HG03378 (cell line): ENCODE measurements at regions not wholly inside any gene's neighbourhood (a gene's known extent, or its start where the extent isn't known, plus 50 kb on each side); places are given as distances from the start of the nearest gene placed in this dataset.
"Not testable (repeated sequence)": the region's sequence is repeated elsewhere in the genome, so short reads cannot be mapped to it uniquely, and the experiment has no call there.

Source experiments
- ATAC-seq: cut with Tn5 transposase; IDR thresholded peaks from one replicate; pipeline ENCODE4 v1.9.1; 2021; ENCODE audit warnings: mild to moderate bottlenecking, moderate library complexity; ENCODE audit not compliant: unreplicated experiment

DNA sequence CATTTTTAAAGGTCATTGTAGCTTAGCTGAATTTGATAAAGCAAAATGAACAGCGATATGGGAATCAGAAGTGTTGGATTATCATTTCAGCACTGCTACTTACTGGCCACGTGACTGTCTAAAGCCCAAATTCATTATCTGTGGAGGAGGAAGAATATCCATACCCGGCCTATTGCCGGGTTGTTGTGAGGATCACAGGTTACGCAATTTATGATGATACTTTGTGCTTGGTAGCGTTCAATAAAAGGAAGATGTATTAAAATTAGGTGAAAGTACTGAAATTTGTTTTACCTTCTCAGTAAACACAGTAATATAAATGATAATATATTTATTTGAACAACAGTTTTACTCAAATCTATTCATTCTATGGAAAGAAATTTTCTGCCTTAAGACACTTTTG lies 1540.2 kb downstream of the ADGRL3 start:
- ATAC-seq = no peak

DNA sequence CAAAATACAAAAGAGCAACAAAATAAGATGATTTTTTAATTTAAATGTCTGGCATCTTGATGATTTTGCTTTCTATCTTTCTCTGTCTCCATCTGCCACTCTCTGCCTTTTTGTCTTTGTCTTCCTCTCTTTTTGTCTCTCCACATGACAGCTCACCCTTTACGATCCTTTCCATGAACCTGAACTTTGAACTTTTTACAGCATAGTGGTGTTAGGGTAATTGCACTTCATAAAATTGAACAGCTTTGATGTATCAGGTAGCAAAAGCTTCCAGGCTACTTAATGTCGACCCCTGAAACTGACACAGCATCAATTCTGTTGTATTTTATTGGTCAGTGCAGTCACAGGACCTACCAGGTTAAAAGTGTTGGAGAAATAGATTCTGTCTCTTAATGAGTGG lies 1517.0 kb downstream of the ADGRL3 start:
- ATAC-seq = no peak

DNA sequence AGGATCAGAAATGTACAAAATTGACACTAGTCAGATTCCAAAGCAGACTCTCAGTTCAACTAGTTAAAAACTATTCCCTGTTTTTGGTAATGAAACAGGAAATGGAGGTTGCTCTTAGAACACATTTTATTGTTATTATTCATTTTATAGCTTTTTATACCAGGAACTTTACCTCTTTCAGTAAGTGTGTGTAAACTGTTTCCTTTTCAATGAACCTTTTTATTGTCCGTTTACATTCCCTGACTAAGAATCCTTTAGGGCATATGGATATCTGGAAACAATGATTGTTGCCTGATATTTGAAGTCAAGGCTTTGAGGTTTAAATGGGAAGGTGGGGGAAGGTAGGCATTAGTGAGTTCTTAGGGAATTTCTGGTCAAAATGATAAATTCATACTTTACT lies 1511.4 kb downstream of the ADGRL3 start:
- no peak for ATAC-seq

DNA sequence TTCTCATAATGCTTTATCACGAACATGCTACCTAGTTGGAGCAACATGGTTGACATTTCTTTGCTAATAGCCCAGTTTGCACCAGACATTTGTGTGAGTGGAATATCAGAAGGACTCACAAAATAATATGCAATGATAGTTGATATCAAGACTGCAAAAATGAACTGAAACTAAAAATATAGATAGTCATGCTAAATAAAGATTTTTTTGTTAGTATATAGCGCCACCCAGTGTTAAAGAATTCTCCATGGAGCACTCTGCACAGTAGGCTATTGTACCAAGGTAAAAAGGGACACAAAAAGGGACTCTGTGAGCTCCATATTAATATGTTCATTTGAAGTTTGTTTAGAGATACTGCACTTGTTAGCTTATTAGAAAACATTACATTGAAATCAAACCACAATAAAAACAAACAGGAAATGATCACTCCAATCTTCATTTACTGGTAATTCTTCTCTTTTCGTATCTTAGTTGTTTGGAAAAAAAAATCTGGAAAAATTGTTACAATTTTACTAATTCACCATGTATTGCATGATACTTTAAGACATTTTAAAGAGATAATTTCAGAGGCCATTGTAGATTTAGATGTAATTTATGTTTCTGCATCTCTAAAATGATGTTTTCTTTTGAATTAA lies 1509.6 kb downstream of the ADGRL3 start:
- ATAC-seq = peak; percentile 64

DNA sequence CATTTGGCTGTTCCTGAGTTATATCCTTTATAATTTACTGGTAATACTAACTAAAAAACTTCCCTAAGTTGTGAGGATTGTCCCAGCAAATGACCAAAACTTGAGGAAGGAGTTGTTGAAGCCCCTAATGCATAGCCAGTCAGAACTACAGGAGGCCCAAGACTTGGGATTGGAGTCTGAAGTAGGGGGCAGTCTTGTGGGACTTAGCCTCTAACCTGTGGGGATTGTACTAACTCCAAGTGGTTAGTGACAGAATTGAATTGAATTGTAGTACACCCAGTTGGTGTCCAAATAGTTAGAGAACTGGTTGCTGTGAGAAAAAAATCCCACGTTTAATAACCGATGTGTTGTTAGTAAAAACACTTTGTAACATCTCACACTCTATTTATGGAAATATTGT lies 1506.3 kb downstream of the ADGRL3 start:
- no peak for ATAC-seq

DNA sequence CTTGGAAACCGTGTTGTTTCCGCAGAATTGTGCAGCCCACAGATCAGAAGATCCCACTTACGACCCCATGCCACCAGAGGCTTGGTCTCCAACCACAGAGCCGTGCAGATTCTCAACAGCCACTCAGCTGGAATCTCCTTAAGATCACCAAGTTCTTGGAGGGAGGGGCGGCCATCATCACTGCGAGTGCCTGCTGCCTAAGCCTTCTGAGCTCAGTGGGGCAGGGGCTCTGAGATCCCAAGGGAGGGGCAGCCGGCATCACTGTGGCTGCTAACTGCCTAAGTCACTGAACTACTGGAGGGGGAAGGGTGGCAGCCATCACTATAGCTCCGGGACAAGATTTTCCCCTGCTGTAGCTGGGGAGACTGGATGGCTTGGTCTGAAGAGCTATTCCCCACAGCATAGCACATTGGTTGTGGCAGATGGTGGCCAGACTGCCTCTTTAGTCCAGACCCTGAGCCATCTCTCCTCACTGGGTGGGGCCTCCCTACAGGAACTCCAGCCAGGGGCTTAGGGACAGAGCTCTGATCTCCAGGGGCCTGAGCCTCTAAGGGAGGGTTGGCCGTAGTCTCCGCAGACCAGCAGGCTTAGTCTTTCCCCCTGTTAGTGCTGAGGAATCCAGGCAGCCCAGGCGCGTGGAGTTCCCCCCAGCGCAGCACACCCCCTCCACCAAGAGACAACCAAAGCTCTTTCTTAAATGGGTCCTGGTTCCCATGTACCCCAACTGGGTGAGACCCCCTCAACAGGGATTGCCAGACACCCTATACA lies 1483.9 kb downstream of the ADGRL3 start:
- ATAC-seq = no peak

DNA sequence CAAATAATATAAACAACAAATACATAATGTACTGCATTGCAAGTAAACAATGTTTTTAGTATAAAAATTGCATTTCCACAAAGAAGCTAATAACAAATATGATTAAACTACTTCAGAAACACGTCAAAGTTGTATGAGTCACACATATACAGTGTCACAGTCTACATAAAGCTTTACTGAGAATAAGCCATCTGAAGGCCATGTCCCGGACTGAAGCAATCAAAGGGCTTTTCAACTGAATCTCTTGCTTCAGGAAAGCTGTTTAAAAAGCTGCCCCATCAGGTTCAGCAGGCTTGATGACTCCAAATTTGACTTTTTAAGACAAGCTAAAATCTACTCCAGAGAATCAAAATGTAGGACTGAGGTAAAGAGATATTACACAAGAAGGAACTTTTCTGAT lies 1476.8 kb downstream of the ADGRL3 start:
- ATAC-seq = no peak

DNA sequence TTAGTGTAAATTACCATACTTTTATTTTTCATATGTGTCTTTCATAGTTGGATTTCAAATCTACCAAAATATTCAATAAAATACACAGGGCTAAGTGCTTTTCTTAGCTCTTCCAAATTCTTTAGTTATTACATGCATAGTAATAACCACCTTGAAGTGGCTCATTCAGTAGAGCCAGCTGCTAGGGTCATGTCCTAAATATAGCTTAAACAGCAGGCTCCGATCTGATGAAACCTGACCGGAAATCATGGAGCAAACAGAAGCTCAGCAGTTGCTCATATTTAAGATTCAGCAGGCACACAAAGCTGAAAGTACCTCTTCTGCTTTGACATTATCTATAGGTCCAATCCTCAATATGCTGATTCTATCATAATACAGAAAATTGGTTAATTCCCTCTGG lies 1470.4 kb downstream of the ADGRL3 start:
- no peak for ATAC-seq

DNA sequence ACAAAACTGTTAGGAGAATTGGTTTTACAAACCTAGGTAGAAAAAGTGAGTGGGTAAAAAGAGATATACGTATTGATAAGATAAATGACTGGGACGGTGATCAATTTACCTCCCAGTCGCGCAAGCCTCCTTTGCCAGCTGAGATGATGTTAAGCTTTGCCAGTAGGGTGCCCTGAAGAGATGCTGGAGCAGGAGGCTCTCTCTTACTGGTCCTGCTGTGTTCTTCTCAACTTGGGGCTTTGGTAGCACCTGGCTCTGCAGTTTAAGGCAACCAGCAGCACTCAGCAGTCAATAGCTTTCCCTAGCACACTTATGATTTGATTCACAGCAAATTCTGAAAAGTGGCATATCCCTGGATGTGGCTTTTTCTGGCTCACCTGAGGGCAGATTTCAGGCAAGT lies 1461.7 kb downstream of the ADGRL3 start:
- no peak for ATAC-seq

DNA sequence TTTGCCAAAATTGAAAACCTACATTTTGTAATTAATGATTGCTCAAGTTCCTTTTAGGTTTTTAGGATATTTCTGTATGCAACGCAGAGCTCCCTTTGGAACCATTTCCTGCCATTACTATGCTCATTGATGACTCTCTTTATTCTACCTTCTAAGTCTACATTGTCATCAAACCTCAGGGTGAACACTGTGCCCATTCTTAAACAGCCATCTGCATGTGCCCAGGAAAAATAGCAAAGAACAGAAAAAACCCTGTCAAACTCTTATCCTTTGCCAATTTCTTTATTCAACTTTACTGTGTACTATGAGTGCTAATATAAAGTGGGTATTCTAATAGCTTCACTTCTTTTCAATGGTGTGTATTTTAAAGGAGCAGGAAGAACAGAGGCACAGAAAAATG lies 1455.9 kb downstream of the ADGRL3 start:
- no peak for ATAC-seq

DNA sequence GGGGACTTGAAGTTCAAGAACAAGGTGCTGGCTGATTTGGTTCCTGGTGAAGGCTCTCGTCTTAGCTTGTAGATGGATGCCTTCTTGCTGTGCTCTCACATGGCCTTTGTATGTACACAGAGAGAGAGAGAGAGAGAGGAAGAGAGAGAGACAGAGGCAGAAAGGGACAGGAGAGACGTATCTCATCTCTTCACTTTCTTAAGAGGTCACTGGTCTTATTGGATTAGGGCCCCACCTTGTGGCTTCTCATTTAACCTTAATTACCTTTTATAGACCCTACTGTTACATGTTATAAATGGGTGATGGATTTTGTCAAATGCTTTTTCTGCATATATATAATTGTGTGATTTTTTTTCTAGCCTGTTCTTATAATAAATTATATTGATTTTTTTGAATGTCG lies 1444.2 kb downstream of the ADGRL3 start:
- ATAC-seq = no peak

DNA sequence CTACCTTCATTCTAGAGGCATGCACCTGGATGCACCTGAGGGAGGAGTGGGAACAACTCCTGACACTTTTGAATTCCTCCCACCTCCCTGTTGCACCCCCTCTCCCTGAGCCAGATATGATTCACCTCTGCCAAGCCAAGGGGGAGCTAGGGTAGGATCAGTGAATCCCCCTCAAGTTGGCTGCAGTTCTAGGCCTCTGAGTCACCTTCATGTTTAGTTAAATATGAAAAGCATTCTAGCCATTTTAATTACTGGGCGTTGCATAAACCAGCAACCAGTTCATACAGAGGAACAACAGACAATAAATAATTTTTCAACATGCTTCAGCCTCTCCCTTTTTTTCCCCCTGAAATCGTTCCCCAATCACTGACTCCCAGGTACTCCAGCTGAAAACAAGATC lies 1440.2 kb downstream of the ADGRL3 start:
- no peak for ATAC-seq

DNA sequence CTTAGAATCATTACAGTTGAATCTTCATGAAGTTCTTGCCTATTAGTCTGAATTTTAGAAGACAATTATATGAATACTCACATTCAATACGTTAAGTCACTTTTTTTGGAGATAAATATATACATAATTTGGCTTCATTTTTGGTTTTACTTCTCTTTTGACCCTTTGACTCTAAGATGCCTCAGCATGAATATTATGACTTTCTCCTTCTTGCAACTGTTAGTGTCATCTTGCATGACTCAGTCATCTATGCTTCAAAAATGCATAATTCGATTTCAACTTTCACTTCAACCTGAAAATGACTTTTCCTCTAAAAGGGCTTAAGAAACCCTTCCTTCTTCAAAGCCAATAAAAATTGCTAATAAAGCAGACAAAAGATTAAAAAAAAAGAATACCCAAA lies 1427.5 kb downstream of the ADGRL3 start:
- no peak for ATAC-seq

DNA sequence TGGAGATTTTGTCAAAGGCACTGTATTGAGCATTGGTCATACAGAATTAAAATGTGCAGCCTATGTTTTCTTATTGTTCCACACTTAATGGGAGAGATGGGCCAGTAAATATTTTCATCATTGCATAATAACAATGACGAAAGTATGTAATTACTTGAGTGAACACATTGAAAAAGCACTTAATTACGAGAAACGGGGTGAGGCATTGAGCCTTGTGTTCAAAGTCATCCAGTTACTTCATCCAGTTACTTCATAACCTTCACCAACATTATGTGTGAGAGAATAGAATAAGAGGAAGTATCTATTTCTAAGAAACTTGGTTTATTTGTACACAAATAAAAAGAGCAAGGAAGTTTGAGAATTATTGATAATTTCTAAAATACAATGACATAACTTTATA lies 1427.0 kb downstream of the ADGRL3 start:
- ATAC-seq = no peak

DNA sequence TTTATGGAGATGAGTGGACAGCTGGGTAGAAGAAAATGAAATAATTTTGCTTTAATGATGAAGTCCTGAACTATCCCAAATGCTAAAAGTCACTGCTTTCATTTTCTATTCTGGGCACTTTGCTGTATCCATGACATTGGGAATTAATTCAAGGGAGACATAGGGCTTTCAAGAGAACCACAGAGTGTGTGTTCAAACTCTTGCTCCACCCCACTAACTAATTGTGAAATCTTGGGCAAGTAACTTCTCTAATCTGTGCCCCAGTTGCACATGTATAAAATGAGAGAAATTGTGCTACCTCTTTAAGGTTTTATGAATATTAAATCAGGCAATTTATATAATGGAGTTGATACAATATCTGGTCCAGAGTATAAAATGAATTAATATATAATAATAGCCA lies 1422.0 kb downstream of the ADGRL3 start:
- ATAC-seq = no peak

DNA sequence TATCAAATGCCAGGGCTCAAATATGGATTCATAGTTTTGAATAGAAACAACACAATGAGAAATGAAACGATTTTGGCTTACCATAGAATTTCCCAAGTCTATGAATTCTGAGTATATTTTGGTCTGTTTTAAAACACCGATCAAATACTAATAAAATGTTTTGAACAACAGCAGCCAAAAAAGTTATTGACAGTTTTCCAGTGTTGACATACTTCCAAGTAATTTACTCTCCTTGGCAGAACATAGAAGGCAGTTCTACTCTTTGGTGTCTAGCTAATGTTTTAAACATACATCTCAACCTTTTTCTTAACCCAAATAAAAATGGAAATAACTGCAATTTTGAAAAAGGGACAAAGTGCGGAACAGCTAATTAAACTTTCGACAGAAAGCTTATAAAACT lies 1419.8 kb downstream of the ADGRL3 start:
- no peak for ATAC-seq

DNA sequence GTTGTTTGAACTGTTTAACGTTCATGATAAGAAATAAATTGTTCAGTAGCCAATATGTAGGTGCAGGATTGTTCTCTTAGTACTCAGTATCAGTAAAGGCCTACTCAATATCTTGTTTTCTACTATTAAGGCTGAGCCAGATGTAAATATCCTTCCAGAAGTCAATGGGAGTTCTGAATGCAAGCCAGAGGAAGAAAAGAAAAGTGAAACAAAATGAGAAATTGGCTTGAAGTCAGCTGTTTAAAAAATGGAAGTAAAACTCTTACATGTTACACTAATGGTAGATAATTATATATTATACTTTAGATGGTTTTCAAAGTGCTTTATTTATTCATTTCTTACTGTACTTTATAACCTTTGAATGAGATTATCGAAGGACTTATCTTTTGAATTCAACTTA lies 1417.9 kb downstream of the ADGRL3 start:
- ATAC-seq = no peak

DNA sequence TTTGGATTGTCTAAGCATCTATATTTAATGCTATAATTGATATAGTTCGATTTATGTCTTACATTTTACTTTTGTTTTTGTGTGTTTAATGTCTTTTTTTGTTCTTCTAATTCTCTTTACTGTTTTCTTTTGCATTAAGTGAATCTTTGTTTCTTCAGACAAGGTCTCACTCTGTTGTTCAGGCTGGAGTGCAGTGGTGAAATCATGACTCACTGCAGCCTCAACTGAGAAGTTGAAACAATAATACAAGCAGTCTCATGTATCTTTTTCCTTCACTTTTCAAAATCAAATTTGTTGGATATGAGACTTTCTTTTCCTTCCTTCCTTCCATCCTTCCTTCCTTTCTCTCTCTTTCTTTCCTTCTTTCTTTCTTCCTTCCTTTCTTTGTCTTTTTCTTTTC lies 1401.6 kb downstream of the ADGRL3 start:
- ATAC-seq = no peak

DNA sequence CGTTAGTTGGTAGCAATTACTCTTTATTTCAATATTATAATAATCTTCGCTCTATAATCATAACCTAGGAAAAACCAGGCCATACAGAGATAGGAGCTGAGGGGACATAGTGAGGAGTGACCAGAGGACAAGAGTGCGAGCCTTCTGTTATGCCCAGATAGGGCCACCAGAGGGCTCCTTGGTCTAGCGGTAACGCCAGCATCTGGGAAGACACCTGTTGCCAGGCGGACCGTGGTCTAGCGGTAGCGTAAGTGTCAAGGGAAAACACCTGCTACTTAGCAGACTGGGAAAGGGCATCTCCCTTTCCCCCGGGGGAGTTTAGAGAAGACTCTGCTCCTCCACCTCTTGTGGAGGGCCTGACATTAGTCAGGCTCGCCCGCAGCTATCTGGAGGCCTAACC lies 1395.1 kb downstream of the ADGRL3 start:
- not testable (repeated sequence) for ATAC-seq

DNA sequence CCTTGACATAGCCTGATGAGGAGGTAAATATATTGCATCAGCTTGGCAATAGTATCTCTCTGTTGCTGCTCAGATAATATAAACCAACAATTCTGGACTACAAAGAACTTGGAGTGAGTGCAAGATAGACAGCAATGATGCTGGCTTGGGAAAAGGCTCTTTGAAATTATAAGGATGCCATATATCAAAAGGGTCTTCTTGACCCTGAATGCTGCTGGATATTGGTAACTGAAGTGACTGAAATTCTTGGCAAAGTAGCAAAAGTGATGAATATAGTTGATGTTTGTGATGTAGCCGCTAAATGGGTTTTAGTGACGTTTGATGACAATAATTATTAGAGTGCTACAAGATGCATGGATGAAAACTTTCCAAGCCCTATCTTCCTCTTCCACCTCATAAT lies 1391.6 kb downstream of the ADGRL3 start:
- ATAC-seq = no peak

DNA sequence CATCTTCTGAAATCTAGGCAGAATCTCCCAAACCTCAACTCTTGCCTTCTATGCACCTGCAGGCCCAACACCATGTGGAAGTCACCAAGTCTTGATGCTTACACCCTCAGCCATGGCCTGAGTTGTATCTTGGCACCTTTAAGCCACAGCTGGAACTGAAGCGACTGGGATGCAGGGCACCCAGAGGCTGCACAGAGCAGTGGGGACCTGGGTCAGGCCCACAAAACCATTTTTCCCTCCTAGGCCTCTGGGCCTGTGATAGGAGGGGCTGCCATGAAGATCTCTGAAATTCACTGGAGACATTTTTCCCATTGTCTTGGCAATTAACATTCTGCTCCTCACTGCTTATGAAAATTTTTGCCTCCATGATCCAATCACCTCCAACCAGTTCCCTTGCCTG lies 1388.5 kb downstream of the ADGRL3 start:
- no peak for ATAC-seq

DNA sequence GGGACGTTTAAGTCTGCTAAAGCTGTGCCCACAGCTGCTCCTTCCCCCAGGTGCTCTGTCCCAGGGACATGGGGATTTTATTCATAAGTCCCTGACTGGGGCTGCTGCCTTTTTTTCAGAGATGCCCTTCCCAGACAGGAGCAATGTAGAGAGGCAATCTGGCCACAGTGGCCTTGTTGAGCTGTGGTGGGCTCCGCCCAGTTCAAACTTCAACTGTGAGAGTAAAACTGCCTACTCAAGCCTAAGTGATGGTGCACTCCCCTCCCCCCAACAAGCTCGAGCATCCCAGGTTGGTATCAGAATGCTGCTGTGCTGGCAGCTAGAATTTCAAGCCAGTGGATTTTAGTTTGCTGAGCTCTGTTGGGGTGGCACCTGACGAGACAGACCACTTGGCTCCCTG lies 1371.4 kb downstream of the ADGRL3 start:
- no peak for ATAC-seq

DNA sequence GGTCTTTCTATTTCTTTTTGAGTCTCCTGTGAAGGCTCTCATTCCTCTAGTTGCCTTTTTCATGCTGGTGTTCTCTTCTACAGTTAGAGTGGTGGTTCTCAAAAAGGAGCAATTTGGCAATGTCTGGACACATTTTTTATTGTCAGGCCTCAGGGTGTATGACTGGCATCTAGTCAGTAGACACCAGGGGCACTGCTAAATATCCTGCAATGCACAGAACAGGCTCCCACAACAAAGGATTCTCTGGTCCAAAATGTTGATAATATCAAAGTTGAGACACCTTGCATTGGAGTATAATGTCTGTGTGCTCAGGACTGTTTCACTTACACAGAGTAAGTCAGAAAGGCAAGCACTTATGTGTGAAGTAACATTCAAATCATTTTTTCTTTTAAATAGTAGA lies 1360.7 kb downstream of the ADGRL3 start:
- no peak for ATAC-seq
